ENCODE measurements at regions not wholly inside any gene's neighbourhood (a gene's known extent, or its start where the extent isn't known, plus 50 kb on each side); places are given as distances from the start of the nearest gene placed in this dataset.

DNA sequence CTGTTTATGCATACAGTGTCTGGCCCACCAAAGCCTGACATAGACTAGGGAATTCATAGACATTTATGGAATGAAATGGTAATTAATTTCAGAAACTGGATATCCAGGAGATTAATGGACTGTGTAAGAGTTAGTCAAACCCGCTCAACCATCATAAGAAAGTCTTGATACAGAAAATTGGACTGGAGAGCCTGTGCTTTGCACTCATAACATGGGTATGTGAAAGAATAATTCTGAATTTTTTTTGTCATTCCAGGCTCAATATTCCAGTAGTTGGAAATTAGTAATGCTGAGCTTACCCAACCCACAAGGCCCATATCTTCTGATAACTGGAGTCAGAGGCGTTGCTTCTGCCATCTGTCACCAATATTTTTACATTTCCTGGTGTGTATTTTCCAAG lies 799.7 kb upstream of the IGFBP3 start:
- H3K4me3 ChIP-seq (ENCODE audit: low read length) = no peak overlapping the region
- no peak for DNase-seq (ENCODE audit: low read depth)
- TF ChIP-seq, protein P1, sequence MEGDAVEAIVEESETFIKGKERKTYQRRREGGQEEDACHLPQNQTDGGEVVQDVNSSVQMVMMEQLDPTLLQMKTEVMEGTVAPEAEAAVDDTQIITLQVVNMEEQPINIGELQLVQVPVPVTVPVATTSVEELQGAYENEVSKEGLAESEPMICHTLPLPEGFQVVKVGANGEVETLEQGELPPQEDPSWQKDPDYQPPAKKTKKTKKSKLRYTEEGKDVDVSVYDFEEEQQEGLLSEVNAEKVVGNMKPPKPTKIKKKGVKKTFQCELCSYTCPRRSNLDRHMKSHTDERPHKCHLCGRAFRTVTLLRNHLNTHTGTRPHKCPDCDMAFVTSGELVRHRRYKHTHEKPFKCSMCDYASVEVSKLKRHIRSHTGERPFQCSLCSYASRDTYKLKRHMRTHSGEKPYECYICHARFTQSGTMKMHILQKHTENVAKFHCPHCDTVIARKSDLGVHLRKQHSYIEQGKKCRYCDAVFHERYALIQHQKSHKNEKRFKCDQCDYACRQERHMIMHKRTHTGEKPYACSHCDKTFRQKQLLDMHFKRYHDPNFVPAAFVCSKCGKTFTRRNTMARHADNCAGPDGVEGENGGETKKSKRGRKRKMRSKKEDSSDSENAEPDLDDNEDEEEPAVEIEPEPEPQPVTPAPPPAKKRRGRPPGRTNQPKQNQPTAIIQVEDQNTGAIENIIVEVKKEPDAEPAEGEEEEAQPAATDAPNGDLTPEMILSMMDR (conservative IDR thresholded peaks at IDR 0.05; ENCODE audit: low read depth, low read length) = no peak

DNA sequence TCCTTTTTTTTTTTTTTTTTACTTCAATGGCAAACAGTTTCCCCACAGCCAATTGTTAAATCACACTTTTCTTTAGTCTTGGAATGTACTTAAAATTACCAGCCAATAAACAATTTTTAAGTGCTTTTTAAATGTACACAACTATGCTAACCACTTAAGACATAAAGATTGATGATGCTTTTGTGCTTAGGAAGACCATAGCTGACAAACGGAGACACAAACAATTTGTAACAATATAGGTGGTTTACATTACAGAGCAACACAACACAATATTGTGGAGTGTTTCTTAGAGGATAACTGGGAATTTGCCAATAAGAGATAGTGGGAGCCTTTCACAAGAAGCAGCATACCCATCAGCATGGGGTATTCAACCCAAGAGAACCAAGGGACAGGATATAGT lies 798.5 kb upstream of the IGFBP3 start:
- no peak for DNase-seq (ENCODE audit: low read depth)
- no peak overlapping the region for H3K4me3 ChIP-seq (ENCODE audit: low read length)
- TF ChIP-seq, protein P1 (conservative IDR thresholded peaks at IDR 0.05; ENCODE audit: low read depth, low read length) = no peak

DNA sequence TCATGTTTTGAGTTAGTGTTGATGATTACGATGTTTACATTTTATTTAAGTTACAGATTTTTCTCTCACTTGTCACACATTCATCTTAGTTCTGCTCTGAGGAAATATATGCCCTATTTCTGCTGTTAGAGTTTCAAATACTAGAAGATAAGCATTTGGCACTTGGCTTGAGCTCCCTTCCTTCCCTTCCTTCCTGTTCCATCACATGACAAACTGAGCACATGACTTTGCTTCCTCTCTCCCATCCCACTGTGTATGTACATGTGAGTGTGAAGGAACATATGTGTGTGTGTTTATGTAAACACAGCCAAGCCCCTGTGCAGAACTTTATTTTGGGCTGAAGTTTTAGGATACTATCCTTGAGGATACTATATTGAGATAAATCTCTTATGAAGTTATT lies 795.9 kb upstream of the IGFBP3 start:
- H3K4me3 ChIP-seq (ENCODE audit: low read length) = no peak overlapping the region
- TF ChIP-seq, protein P1 (conservative IDR thresholded peaks at IDR 0.05; ENCODE audit: low read depth, low read length) = no peak
- no peak for DNase-seq (ENCODE audit: low read depth)

DNA sequence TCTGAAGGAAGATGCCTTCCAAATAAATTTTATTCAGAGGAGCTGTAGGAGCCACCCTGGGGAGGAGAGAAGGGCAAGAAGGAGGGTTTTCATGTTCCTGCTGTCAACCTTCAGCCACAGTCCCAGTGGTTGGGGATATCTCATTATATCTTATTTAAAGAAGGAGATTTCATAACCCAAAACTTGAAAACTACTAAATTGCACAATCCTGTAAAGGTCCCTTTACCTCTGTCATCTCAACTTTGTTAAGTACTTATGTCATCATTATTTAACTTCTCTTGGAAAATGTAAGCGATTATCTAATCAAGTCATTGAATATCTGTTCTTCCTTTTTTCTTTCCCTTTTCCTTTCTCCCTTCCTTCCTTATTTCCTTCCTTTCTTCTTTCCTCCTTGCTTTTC lies 794.5 kb upstream of the IGFBP3 start:
- no peak for DNase-seq (ENCODE audit: low read depth)
- no peak overlapping the region for H3K4me3 ChIP-seq (ENCODE audit: low read length)
- TF ChIP-seq, protein P1 (conservative IDR thresholded peaks at IDR 0.05; ENCODE audit: low read depth, low read length) = no peak

- no peak for DNase-seq (ENCODE audit: low read depth)
- TF ChIP-seq, protein P1 (conservative IDR thresholded peaks at IDR 0.05; ENCODE audit: low read depth, low read length) = no peak
- no peak overlapping the region for H3K4me3 ChIP-seq (ENCODE audit: low read length)
Observed at GRCh38 chr7:46714904-46715303, 793.8 kb upstream of the IGFBP3 start.

DNA sequence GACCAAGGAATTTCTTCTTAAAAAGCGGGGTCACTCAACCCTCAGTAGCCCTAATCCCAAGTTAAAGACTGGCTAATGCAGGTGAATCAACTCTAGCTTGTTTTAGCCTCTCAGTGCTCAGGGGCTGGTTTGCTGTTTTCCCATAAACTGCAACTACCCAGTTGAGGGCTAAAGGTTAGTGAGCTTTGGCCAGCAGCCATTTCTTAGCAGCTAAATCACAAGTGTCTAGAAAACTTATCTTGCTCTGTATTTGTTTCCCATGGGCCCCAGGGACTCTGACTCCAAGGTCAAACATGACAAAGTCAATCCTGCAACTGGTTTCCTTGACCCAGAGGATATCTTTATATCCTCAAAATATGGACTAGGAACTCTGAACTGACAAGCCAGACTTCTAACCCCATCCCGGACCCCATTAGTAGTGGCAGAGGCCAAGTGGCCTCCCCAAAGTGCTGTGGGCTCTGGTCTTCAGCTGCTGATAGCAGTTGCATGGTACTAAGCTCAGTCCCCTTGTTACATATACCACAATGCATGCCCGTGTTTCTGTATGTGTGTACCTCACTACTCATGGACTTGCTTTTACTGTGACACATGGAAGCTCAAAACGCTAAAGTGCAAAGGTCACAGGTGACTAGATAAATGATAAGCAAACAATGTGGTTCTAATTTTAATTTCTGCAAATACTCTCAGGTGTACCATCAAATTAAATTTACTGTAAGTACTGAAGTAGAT lies 793.0 kb upstream of the IGFBP3 start:
- TF ChIP-seq, protein P1 (conservative IDR thresholded peaks at IDR 0.05; ENCODE audit: low read depth, low read length) = no peak
- no peak overlapping the region for H3K4me3 ChIP-seq (ENCODE audit: low read length)
- peak; percentile 46 for DNase-seq (ENCODE audit: low read depth)

DNA sequence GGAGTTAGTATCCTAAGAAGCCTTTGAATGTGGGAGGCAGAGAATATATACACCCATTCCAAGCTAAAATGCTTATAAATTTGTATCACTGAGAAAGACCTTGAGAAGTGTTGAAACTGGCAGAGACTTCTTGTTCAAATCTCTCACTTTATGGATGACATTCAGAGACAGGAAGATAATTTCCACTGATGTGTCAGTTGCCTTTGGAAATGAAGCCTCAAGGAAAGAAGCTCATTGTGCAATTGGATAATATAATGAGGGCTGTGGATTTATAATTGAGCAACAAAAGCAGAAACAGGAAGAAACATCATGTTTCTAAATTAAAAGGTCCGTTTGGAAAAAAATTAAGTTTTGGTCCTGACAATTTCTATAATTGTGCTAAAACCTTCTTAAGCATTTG lies 789.9 kb upstream of the IGFBP3 start:
- TF ChIP-seq, protein P1 (conservative IDR thresholded peaks at IDR 0.05; ENCODE audit: low read depth, low read length) = no peak
- no peak for DNase-seq (ENCODE audit: low read depth)
- no peak overlapping the region for H3K4me3 ChIP-seq (ENCODE audit: low read length)

All from retinal pigment epithelial cell (primary cell).